Mesothelial cell of epicardium (in vitro differentiated cells): ENCODE measurements at regions not wholly inside any gene's neighbourhood (a gene's known extent, or its start where the extent isn't known, plus 50 kb on each side); places are given as distances from the start of the nearest gene placed in this dataset.

Experiments used
- DNase-seq, 2 experiments: peaks; one replicate each; pipeline ENCODE4 v3.0.0; 2021; ENCODE audit warnings: low spot score in 2 of 2; ENCODE audit not compliant: unreplicated experiment in 2 of 2
- H3K27ac Mint-ChIP-seq: 2 replicates; pipeline ENCODE4 v1.8.0; 2021; ENCODE audit warnings: mixed read lengths
- H3K27me3 Mint-ChIP-seq: 2 replicates; pipeline ENCODE4 v1.8.0; 2021; ENCODE audit warnings: low read depth, mixed read lengths
- H3K36me3 Mint-ChIP-seq: 2 replicates; pipeline ENCODE4 v1.8.0; 2021; ENCODE audit warnings: mixed read lengths
- H3K4me1 Mint-ChIP-seq: 2 replicates; pipeline ENCODE4 v1.8.0; 2021; ENCODE audit warnings: mixed read lengths
- H3K4me3 Mint-ChIP-seq: 2 replicates; pipeline ENCODE4 v1.8.0; 2021; ENCODE audit warnings: mild to moderate bottlenecking, moderate library complexity, mixed read lengths
- H3K9me3 Mint-ChIP-seq: 2 replicates; pipeline ENCODE4 v1.8.0; 2021; ENCODE audit warnings: mixed read lengths
- CTCF ChIP-seq: fragments of 200-600 bp; sonication (generic); IDR thresholded peaks from one replicate; pipeline ENCODE4 v1.5.0; 2021; ENCODE audit warnings: antibody characterized with exemption; ENCODE audit not compliant: unreplicated experiment

DNA sequence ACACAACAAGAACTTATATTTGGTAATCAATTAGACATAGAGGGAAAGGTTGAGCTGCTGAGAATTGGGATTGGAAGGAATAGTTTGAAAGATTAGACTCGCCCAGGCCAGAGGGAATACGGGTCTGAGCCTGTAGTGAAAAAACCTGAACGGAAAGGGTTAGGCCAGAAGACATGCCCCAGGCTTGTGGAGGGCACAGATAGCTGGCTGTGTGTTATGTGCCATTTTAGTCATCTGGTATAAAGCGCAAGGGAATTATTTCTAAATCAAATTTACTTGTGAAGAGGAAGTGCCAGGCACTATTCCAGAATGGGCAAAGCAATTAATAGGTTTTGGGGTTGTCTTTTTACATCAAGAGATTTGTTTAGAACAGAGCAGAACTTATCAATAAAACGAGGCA lies 187.5 kb upstream of the ANKRD50 start:
- H3K36me3 Mint-ChIP-seq = peaks cover 6% of the 10 kb centered on the region
- H3K27ac Mint-ChIP-seq = no peak overlapping the region
- H3K9me3 Mint-ChIP-seq = peaks cover 28% of the 10 kb centered on the region
- peaks cover 42% of the 10 kb centered on the region for H3K4me1 Mint-ChIP-seq
- DNase-seq = no peak
- no peak overlapping the region for H3K4me3 Mint-ChIP-seq
- no peaks in the 10 kb centered on the region for H3K27me3 Mint-ChIP-seq
- TF ChIP-seq CTCF = no peak

GRCh38 chr4:124890522-124890921 lies 178.0 kb upstream of the ANKRD50 start:
- no peaks in the 10 kb centered on the region for H3K27me3 Mint-ChIP-seq
- no peak overlapping the region for H3K4me3 Mint-ChIP-seq
- H3K4me1 Mint-ChIP-seq = no peaks in the 10 kb centered on the region
- no peaks in the 10 kb centered on the region for H3K36me3 Mint-ChIP-seq
- no peak for DNase-seq
- peaks cover 14% of the 10 kb centered on the region for H3K9me3 Mint-ChIP-seq
- H3K27ac Mint-ChIP-seq = no peak overlapping the region
- TF ChIP-seq CTCF = no peak

DNA sequence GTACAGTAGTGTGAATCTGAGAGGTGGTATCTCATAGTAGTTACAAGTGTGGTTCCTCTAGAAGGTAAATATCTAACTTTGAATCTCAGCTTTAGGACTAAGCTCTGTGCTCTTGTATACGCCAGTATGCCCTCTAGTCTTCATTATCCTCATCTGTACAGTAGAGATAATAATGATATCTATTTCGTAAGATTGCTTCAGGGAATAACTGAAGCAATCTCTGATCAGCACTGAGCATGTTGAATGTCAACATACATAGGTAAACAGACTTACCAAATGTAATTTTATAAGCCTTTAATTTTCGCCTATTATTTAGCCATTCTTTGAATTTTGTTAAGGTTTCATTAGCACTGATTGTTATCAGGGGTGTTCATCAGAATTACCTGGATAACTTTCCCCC lies 175.2 kb upstream of the ANKRD50 start:
- TF ChIP-seq CTCF = no peak
- Mint-ChIP-seq H3K27ac (no peak overlapping the region), H3K9me3 (peaks cover 8% of the 10 kb centered on the region), H3K36me3 (no peaks in the 10 kb centered on the region), H3K4me1 (peaks cover 12% of the 10 kb centered on the region), H3K27me3 (no peaks in the 10 kb centered on the region), H3K4me3 (no peak overlapping the region)
- DNase-seq = no peak

GRCh38 chr4:124884316-124884715 lies 171.8 kb upstream of the ANKRD50 start:
- H3K36me3 Mint-ChIP-seq = no peaks in the 10 kb centered on the region
- no peak for TF ChIP-seq CTCF
- no peak overlapping the region for H3K27ac Mint-ChIP-seq

DNA sequence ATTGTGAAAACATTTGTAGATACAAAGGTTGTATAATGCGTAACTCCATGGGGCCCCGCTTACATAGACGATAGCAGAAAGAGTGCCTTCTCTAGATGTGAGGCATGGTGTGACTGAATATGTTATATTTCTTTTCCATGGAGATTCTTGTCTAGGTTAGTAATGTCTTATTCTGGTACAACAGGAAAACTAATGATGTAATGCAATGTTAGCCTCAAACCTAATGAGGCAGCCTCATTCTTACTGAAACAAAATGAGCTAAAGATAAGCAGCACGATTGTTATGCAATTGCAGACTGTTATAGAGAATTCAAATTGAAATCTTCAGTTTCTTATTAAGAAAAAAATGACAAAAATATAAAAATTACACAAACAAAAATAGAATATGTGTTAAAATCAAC lies 171.1 kb upstream of the ANKRD50 start:
- H3K4me3 Mint-ChIP-seq = no peak overlapping the region
- peaks cover 1% of the 10 kb centered on the region for H3K9me3 Mint-ChIP-seq
- H3K27me3 Mint-ChIP-seq = no peaks in the 10 kb centered on the region
- H3K27ac Mint-ChIP-seq = no peak overlapping the region
- no peaks in the 10 kb centered on the region for H3K36me3 Mint-ChIP-seq
- TF ChIP-seq CTCF = no peak
- DNase-seq = no peak
- peaks cover 18% of the 10 kb centered on the region for H3K4me1 Mint-ChIP-seq

More at GRCh38 chr4:124884316-124884715, 171.8 kb upstream of the ANKRD50 start:
- H3K27me3 Mint-ChIP-seq = no peaks in the 10 kb centered on the region
- H3K4me1 Mint-ChIP-seq = peaks cover 18% of the 10 kb centered on the region
- no peak overlapping the region for H3K4me3 Mint-ChIP-seq
- DNase-seq = no peak
- H3K9me3 Mint-ChIP-seq = peaks cover 5% of the 10 kb centered on the region

- peaks cover 12% of the 10 kb centered on the region for H3K36me3 Mint-ChIP-seq
- H3K9me3 Mint-ChIP-seq = peaks cover 21% of the 10 kb centered on the region
- H3K4me1 Mint-ChIP-seq = peaks cover 16% of the 10 kb centered on the region
- TF ChIP-seq CTCF = no peak
- no peak for DNase-seq
- no peak overlapping the region for H3K27ac Mint-ChIP-seq
- no peaks in the 10 kb centered on the region for H3K27me3 Mint-ChIP-seq
- no peak overlapping the region for H3K4me3 Mint-ChIP-seq
Observed at GRCh38 chr4:124879195-124879594, 166.7 kb upstream of the ANKRD50 start.
